ENCODE measurements at regions not wholly inside any gene's neighbourhood (a gene's known extent, or its start where the extent isn't known, plus 50 kb on each side); places are given as distances from the start of the nearest gene placed in this dataset.

GRCh38 chr18:41207706-41208105, 747.3 kb upstream of the PIK3C3 start:
- no peak for DNase-seq

- no peak for DNase-seq
Measured at GRCh38 chr18:41206341-41206830, 748.6 kb upstream of the PIK3C3 start.

DNA sequence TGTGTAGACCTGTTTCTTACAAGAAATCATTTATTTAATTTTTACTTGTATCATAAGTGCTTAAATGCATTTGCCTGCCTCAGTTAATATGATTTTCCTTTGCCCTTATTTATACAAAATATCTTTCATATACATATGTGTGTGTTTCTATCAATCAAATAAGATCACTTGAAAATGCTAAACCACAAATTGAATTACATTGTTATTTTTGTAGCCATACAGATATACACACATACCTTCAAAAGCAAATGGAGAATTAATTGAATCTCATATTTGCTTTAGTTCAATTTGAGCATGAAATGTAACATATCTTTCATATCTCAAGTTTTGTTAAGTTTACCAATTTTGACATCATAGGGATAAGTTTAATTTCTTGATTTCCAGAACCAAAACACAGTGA, 755.8 kb upstream of the PIK3C3 start:
- no peak for DNase-seq

- DNase-seq = no peak
Measured at GRCh38 chr18:41197967-41198366, 757.1 kb upstream of the PIK3C3 start.

- no peak for DNase-seq
Measured at GRCh38 chr18:41170346-41170745, 784.7 kb upstream of the PIK3C3 start.

DNA sequence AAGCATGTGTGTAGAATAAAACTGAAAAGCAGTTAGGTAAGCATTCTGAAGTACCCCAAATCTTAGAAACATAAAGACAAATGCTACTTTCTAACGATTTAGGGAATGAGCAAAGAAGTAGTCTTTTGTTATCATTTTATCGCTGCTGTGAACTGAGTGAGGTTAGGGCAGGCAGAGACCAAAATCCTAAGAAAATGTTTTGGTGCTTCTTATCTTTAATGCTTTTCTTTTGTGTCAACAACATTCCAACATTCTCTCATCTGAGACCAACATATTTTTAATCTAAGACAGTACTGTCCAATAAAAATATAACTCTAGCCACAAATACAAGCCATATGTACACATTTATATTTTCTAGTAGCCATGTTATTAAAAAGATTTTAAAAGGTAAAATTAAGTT, 789.4 kb upstream of the PIK3C3 start:
- no peak for DNase-seq

DNA sequence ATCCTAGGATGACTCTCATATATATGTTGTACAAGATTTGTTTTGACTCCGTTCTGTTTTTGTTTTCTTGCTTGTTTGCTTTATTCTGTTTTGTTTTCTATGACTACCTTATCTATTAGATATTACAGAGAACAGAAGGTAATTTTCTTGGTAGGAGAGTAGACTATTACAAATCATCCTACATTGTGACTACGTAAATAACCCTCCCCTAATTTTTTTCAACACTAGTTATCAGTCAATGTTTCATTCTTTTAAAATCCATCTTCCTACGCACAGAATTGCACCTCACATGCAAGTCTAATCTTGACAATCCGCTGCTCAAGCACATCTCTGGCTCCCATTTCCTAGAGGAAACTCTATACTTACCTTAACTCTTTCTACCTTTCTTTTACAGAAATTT, 792.3 kb upstream of the PIK3C3 start:
- DNase-seq = no peak

GRCh38 chr18:41162191-41162590, 792.8 kb upstream of the PIK3C3 start:
- no peak for DNase-seq

- peak; percentile 38 for DNase-seq
Measured at GRCh38 chr18:41155910-41156851, 798.9 kb upstream of the PIK3C3 start.

GRCh38 chr18:41155025-41155424, 800.0 kb upstream of the PIK3C3 start:
- DNase-seq = no peak

DNA sequence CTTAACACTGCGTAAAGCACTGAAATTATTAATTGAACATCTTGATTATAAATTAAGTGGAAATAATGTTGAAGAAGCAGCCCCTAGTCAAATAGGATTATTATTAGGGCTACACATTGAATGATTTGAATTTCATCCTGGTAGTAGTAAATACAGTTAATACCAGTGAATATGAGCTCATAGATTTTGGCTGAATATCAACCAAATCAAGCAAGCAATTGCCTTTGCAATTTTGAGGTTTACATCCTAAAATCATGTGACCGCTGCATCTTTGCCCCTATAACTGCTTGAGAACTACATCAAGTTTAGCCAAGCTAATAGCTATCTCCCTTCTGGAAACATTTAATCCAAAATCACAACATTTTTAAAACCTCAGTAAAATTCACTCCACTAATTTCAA, 801.2 kb upstream of the PIK3C3 start:
- DNase-seq = peak; percentile 60

DNA sequence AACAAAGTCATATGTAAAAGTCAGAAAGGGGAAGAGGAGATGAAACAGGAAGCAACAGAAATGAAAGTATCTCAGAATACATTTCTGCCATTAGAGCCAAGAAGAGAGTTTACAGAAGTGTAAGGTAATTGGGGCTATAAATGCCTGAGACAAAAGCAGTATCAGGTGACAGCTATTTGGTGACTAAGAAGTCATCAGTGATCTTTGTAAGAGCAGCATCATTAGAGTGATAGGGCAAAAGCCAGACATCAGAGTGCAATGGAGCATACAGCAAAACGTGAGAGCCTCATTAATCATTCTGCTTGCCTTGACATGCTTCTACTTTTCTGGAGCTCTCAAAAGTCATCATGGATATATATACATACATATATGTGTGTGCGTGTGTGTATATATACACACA, 804.7 kb upstream of the PIK3C3 start:
- no peak for DNase-seq

DNA sequence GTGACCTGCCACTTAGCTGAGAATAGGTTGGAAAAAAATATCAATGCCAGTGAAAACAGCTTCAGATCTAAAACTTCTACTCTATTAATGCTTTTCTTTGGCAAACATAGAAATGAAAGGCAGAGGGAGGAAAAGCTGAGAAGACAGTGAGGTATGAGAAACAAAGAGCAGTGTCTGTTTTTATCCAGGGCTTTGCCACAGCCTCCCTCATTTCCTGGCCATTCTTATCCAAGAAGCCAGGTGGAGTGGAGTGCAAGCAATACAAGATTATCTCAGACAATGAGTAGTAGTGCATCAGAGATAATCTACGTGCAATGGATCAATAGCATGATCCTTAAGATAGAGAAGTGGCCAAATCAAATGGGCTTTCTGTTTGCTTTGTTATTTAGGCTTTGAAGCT, 808.7 kb upstream of the PIK3C3 start:
- no peak for DNase-seq

GRCh38 chr18:41145516-41145915, 809.5 kb upstream of the PIK3C3 start:
- DNase-seq = peak; percentile 74

GRCh38 chr18:41144441-41144840, 810.6 kb upstream of the PIK3C3 start:
- peak; percentile 86 for DNase-seq

GRCh38 chr18:41140506-41140905, 814.5 kb upstream of the PIK3C3 start:
- no peak for DNase-seq

DNA sequence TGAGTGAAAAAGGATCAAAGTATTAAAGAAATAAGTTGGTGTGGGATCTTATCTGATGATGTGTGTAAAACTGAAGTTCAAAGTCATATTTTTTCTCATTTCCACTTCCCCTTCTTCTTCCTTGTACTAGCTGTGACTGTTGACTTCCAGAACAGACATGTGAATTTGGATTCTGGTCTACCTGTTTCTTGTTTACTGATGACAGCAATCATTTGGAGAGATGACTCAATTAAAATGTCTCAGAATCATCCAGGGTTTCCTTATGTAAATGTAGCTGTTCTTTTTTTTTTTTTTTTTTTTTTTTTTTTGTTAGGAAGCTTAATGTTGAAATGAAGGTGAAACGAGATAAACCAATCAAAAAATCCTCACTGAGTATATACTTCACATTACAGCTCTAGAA, 819.9 kb upstream of the PIK3C3 start:
- DNase-seq = no peak

GRCh38 chr18:41134426-41134825, 820.6 kb upstream of the PIK3C3 start:
- DNase-seq = peak; percentile 89

DNA sequence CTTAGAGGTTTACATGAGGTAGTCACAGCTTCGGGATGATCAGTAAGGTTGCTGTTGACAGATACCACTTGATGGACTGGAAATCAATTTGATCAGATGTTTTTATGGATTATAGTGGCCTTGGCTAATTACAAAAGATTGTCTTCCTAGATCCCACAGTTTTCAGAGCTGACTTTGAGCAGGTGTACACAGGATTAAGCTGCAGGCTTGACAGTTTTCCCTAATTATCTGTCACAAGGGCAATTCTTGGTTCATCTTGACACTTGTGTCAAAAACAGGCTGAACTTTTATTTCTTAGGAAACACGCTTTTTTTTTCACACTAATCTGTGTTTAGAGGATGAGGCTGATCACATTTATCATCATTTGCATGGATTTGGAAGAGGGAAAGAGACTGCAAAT, 824.0 kb upstream of the PIK3C3 start:
- no peak for DNase-seq

DNA sequence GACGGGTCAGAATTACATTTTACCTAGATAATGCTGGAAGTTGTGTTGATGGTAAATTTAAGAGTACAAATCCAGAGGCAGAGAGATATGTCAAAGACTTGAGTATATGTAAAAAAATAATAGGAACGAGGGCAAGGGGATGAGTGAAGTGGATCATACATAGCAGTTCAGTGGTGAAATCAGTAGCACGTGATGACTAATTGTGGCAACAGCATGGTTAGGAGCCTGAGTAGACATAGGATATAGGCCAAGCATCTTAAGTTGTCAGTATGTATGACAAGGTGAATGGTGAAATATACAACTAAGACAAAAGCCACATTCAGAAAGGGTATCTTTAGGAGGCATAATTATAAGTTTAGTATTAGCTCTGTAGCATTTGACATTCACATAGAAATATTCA, 826.5 kb upstream of the PIK3C3 start:
- peak; percentile 73 for DNase-seq

- peak; percentile 41 for DNase-seq
Measured at GRCh38 chr18:41128126-41128525, 826.9 kb upstream of the PIK3C3 start.

- peak; percentile 86 for DNase-seq
Measured at GRCh38 chr18:41126541-41127235, 828.3 kb upstream of the PIK3C3 start.

DNA sequence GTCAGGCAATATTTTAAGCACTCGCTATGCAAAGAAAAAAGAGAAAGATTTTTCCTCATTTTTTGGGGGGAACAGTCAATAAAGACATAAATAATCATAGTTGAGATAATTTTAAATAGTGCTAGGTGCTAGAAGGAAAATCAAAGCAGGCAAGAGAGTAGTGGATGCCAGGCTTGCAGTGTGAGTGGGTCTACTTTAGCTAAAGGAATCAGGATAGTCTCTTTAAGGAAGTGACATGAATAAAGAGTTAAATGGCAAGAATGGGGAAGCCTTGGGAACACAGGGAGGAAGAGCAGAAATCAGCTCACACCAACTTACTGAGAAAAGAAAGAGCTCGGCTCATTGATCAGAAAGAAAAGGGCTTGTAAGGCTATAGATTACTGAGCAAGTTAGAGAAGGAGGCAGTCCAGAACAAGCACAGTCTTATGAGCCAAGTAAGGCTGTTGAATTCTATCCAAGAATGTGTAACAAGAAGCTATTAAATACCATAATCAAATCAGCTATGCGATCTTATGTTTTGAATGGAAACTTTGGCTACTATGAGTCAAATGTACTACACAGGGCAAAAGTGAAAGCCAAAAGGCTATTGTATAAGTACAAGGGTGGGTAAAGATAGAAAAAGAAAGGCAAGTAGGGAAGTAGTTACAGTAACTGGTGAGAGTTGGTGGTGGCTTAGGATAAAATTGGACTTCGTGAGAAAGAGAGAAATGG, 833.8 kb upstream of the PIK3C3 start:
- peak; percentile 91 for DNase-seq

Data from fibroblast of upper back skin (primary cell).